Adrenal gland (tissue), 9 donors: ENCODE measurements at regions not wholly inside any gene's neighbourhood (a gene's known extent, or its start where the extent isn't known, plus 50 kb on each side); places are given as distances from the start of the nearest gene placed in this dataset.

Experiments used
- DNase-seq, 7 donors: peaks; one replicate each; pipeline ENCODE4 v3.0.0-alpha.2; 2019 to 2020
- H3K27ac ChIP-seq, 5 donors: fragments of 200-600 bp; sonication (generic) in 4 of 5; 1 replicate in 3 of 5; 2 replicates in 2 of 5; pipeline versions ENCODE4 v1.5.1 to v1.8.0; 2016 to 2020; ENCODE audit warnings: mild to moderate bottlenecking in 1 of 5
- H3K27me3 ChIP-seq: fragments of 200-600 bp; 2 replicates; pipeline ENCODE4 v1.8.0; 2021
- H3K36me3 ChIP-seq, 2 donors: fragments of 200-600 bp; replicated peaks in 1 of 2; 1 replicate in 1 of 2; 2 replicates in 1 of 2; pipeline versions ENCODE4 v1.5.1 to v1.8.0; 2018 to 2022
- H3K4me1 ChIP-seq, 2 donors: fragments of 200-600 bp; replicated peaks in 1 of 2; 1 replicate in 1 of 2; 2 replicates in 1 of 2; pipeline versions ENCODE4 v1.5.1 to v1.8.0; 2018 to 2021
- H3K4me3 ChIP-seq, 4 donors: fragments of 200-600 bp; sonication (generic) in 3 of 4; one replicate each; pipeline ENCODE4 v1.5.1; 2016 to 2018
- H3K9me3 ChIP-seq, 3 donors: fragments of 200-600 bp; sonication (generic) in 1 of 3; replicated peaks in 1 of 3; 1 replicate in 2 of 3; 2 replicates in 1 of 3; pipeline versions ENCODE4 v1.5.1 to v1.8.0; 2016 to 2021
- CTCF ChIP-seq, 6 experiments: fragments of 450-650 bp in 4 of 6; fragments of 200-600 bp in 2 of 6; sonication (generic) in 1 of 6; IDR thresholded peaks; 1 replicate in 5 of 6; 2 replicates in 1 of 6; pipeline versions ENCODE4 v1.5.1 to v1.8.0; 2016 to 2021; ENCODE audit warnings: antibody characterized with exemption in 6 of 6, mild to moderate bottlenecking in 2 of 6, moderate library complexity in 1 of 6
- POLR2A ChIP-seq, 2 donors: fragments of 450-650 bp; IDR thresholded peaks; one replicate each; pipeline ENCODE4 v1.6.1; 2017; ENCODE audit warnings: antibody characterized with exemption in 2 of 2, mild to moderate bottlenecking in 2 of 2, moderate library complexity in 1 of 2
- WGBS, 4 donors: extraction: QIAGEN DNeasy Blood & Tissue Kit in 2 of 4; methylation state at CpG; one replicate each; pipeline versions ENCODE4 v1.1.5 to v1.1.7; 2013 to 2017; 5-methylcytosine and 5-hydroxymethylcytosine counted together
- intact Hi-C, 2 donors: fragments of 100-400 bp; cut with DNase I; formaldehyde crosslinking; loops; one replicate each; pipeline versions ENCODE4 v1.14.1 to v1.15.0; 2022 to 2023
- donor health status: healthy with polysubstance abuse.
- donor health status: Bipolar disorder and iron deficiency.
- donor health status: DM: yes; HTN: yes; CAD: no.
- donor health status: DM: no; HTN: no; CAD: no.
- donor health status: DM: no; HTN: no; CAD: no.

- Histone ChIP-seq H3K9me3 (no peaks in the 10 kb centered on the region), H3K4me1 (no peaks in the 10 kb centered on the region), H3K36me3 (no peaks in the 10 kb centered on the region), H3K4me3 (no peak overlapping the region), H3K27me3 (no peaks in the 10 kb centered on the region), H3K27ac (no peak overlapping the region)
- 81 to 96% (median 86%) methylated on average over 3 of the region's 3 CpGs for WGBS, 4 donors
- no peak for DNase-seq
- intact Hi-C loops, result no loop called here
- TF ChIP-seq CTCF (IDR thresholded peaks at IDR 0.05), result no peak
- no peak for TF ChIP-seq POLR2A (IDR thresholded peaks at IDR 0.05)
Measured at GRCh38 chr2:52314231-52314630, 1282.3 kb upstream of the NRXN1 start.

GRCh38 chr2:52312486-52312885 lies 1280.6 kb upstream of the NRXN1 start:
- TF ChIP-seq POLR2A (IDR thresholded peaks at IDR 0.05), result no peak
- TF ChIP-seq CTCF (IDR thresholded peaks at IDR 0.05), result no peak
- 76 to 81% (median 79%) methylated on average over 2 of the region's 2 CpGs for WGBS, 4 donors
- Histone ChIP-seq H3K4me1 (no peaks in the 10 kb centered on the region), H3K9me3 (no peaks in the 10 kb centered on the region), H3K4me3 (no peak overlapping the region), H3K36me3 (no peaks in the 10 kb centered on the region), H3K27me3 (no peaks in the 10 kb centered on the region), H3K27ac (no peak overlapping the region)
- no peak for DNase-seq
- intact Hi-C loops, result no loop called here

GRCh38 chr2:52311862-52312261 lies 1279.9 kb upstream of the NRXN1 start:
- DNase-seq, result no peak
- Histone ChIP-seq H3K9me3 (no peaks in the 10 kb centered on the region), H3K4me1 (no peaks in the 10 kb centered on the region), H3K27me3 (no peaks in the 10 kb centered on the region), H3K36me3 (no peaks in the 10 kb centered on the region), H3K4me3 (no peak overlapping the region), H3K27ac (no peak overlapping the region)
- intact Hi-C loops, result no loop called here
- TF ChIP-seq CTCF (IDR thresholded peaks at IDR 0.05), result no peak
- TF ChIP-seq POLR2A (IDR thresholded peaks at IDR 0.05), result no peak
- WGBS, 4 donors, result 41 to 47% (median 46%) methylated on average over 5 of the region's 5 CpGs

GRCh38 chr2:52308156-52308555 lies 1276.2 kb upstream of the NRXN1 start:
- DNase-seq, result no peak
- H3K27me3 ChIP-seq, result no peaks in the 10 kb centered on the region
- no peak overlapping the region for H3K27ac ChIP-seq
- H3K4me3 ChIP-seq, result no peak overlapping the region
- 57 to 68% (median 67%) methylated on average over 2 of the region's 2 CpGs for WGBS, 4 donors
- H3K9me3 ChIP-seq, result no peaks in the 10 kb centered on the region
- intact Hi-C loops, result no loop called here
- TF ChIP-seq POLR2A (IDR thresholded peaks at IDR 0.05) (no peak), CTCF (IDR thresholded peaks at IDR 0.05) (no peak)
- H3K4me1 ChIP-seq, result no peaks in the 10 kb centered on the region
- no peaks in the 10 kb centered on the region for H3K36me3 ChIP-seq
